ENCODE measurements at regions not wholly inside any gene's neighbourhood (a gene's known extent, or its start where the extent isn't known, plus 50 kb on each side); places are given as distances from the start of the nearest gene placed in this dataset.

DNA sequence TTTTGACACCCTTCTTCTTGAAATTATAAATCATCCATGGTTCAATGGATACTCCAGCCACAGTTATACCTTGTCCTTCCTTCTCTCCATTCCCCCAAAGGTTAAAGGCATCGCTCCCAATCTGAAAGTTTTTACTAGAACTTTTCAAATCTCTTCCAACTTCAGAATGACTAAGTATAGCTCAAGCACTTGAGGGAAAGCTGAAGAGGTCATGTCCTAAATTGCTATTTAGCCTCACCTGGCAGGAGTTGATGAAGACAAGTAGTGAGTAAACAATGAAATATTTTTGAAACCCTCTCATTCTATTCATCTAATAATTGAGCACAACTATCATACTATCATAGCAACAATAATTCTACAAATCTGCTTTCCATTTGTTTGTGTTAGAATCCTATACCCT is 167.8 kb downstream of the HNMT start:
- no peak for DNase-seq (ENCODE audit: low read depth, low spot score)
- in situ Hi-C loops (cut with HindIII; ENCODE audit: low pct_unique_long_range_greater_than_20kb, low sequenced_read_pairs): no loop called here

DNA sequence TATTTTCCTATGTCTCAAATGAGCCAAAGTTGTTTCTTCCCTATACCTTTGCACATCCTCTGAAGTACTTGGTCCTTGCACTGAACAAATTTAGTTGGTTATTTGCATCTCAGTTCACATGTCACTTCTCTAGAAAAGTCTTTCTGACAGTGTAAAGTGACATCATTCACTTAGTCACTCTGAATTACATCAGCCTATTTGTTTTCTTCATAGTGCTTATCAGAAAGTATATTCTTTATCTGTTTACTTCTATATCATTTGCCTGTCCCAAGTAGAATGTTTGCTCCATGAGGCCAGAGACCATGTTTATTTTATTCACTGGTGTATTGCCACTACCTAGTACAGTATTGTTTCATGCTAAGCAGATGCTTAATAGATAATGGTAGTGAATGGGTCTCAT is 173.7 kb downstream of the HNMT start:
- in situ Hi-C loops (cut with HindIII; ENCODE audit: low pct_unique_long_range_greater_than_20kb, low sequenced_read_pairs): no loop called here
- DNase-seq (ENCODE audit: low read depth, low spot score): no peak

DNA sequence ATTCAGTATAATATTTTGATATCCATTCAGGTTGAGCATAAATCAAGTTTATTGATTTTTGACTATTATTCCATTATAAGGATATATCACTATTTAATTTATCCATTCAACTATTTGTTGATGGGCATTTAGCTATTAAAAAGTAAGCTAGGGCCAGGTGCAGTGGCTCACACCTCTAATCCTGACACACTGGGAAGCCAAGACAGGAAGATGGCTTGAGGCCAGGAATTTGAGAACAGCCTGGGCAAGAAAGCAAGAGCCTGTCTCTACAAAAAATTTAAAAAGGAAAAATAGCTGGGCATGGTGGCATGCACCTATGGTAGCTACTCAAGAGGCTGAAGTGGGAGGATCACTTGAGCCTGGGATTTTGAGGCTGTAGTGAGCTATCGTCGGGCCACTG is 183.5 kb downstream of the HNMT start:
- DNase-seq (ENCODE audit: low read depth, low spot score): no peak
- in situ Hi-C loops (cut with HindIII; ENCODE audit: low pct_unique_long_range_greater_than_20kb, low sequenced_read_pairs): no loop called here

DNA sequence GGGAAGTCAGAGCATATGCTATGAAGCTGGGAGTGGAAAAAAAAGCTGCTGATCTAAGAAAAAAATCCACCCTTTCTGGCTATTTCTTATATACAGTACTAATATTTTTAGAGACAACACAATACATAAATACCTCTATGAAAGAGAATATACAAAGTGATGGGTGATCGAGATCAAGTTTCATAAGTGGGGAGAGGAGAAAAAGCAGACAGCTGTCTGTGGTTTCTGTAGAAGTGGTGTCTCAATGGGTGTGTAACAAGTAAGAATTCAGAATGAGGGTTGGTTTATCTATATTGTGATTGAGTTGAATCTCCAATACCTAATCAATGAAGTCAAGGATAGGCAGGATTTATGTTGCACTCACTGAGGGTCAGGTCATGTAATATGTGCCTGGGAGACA is 191.0 kb downstream of the HNMT start:
- no peak for DNase-seq (ENCODE audit: low read depth, low spot score)
- in situ Hi-C loops (cut with HindIII; ENCODE audit: low pct_unique_long_range_greater_than_20kb, low sequenced_read_pairs): no loop called here

DNA sequence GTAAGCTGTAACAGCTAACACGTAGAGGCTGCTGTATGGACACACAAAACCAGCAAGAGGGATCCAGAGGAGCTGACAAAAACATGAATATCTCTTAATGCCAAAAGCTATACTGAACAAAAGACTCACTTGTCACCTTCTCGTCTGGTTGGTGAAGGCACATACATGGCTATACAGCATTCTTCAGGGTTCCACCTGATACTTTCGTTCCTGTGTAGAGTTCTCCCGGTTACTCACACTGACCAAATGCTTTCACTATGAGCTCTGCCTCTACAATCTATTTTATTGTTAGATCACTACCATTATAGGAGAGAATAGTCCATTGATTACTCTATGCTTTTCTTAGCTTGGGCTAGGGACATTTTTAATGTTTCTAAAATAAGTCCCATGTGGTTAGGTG is 193.1 kb downstream of the HNMT start:
- no peak for DNase-seq (ENCODE audit: low read depth, low spot score)
- in situ Hi-C loops (cut with HindIII; ENCODE audit: low pct_unique_long_range_greater_than_20kb, low sequenced_read_pairs): no loop called here

DNA sequence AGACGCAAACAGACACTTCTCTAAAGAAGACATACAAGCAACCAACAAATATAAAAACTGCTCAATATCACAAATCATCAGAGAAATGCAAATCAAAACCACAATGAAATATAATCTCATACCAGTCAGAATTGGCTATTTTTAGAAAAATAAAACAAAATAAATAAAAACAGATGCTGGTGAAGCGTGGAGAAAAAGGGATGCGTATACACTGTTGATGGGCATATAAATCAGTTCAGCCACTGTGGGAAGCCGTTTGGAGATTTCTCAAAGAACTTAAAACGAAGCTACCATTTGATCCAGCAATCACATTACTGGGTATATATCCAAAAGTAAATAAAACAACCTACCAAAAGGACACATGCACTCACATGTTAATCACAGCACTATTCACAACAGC is 206.2 kb downstream of the HNMT start:
- DNase-seq (ENCODE audit: low read depth, low spot score): no peak
- in situ Hi-C loops (cut with HindIII; ENCODE audit: low pct_unique_long_range_greater_than_20kb, low sequenced_read_pairs): no loop called here

DNA sequence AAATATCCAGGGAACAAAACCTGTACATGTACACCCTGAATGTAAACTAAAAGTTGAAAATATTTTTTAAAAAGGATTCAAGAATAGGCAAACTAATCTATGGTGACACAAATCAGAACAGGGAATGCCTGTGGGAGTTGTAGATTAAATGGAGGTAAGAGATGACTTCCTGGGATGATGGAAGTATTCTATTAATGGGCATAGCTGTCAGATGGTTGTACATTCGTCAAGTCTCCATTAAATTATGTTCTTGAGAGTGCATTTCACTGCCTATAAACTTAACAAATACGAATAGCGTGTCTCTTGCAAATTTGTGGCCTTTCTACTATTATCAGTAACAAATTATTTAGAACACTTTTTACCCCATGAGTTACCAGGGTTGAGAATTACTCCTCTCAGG is 207.0 kb downstream of the HNMT start:
- no peak for DNase-seq (ENCODE audit: low read depth, low spot score)
- in situ Hi-C loops (cut with HindIII; ENCODE audit: low pct_unique_long_range_greater_than_20kb, low sequenced_read_pairs): no loop called here

DNA sequence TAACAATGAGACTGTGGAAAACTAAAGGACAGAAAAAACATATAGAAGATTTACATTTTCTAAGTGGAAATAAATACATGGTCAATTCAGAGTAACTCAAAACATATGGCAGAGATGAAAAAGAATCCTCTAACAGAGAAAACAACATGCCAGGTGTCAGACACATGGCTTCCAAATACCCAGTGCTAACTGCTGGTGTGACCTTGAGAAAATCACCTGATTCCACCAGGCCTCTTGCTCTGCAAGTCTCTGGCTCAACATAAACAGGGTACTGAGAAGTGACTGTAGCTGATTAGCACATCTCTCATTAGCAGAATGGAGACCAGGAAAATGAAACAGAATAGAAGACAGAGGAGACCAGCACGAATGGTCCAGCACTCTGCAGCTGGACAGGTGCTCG is 210.8 kb downstream of the HNMT start:
- DNase-seq (ENCODE audit: low read depth, low spot score): no peak
- in situ Hi-C loops (cut with HindIII; ENCODE audit: low pct_unique_long_range_greater_than_20kb, low sequenced_read_pairs): no loop called here

DNA sequence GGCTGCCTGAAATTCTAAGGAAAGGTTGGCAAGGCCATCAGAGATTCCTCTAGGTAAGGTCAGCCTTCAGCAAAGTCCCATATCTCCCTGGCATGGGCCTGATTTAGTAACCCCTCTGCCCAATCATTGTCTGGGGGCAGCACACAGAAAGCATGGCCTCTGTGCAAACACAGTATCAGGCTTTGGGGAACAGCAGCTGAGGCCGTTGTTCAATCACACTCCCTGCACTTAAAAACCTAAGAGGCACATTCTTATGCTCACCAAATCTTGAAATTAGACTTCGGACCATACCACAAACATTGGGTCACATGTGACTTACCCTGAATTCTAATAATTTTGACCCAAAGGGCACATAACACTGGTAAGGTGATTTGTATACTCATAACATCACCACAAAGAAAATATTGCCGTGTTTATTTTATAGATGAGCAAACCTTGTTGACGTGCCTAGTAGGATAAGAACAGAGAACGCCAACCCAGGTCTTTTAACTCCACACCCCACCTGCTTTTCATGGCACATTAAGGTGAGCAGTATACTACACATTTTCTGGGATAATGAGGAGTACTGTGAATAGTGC is 212.7 kb downstream of the HNMT start:
- no peak for DNase-seq (ENCODE audit: low read depth, low spot score)
- in situ Hi-C loops (cut with HindIII; ENCODE audit: low pct_unique_long_range_greater_than_20kb, low sequenced_read_pairs): no loop called here

DNA sequence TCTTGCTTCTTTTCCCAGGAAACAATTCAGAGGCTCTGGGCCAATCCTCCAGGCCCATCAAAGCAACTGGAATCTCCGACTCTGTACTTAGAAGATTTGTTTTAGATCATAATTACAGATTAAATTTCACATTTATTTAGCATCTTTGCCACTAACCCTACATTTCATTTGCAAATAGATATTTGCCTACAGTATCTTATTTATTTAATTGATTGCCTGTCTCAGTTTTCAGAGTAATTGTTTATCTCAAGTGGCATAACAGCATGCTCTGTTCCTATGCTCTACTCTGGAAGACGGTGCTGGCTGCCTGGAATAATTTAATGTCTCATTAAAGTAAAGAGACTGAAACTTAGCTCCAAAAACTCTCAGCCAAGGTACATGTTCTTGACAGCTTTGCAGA is 213.4 kb downstream of the HNMT start:
- in situ Hi-C loops (cut with HindIII; ENCODE audit: low pct_unique_long_range_greater_than_20kb, low sequenced_read_pairs): no loop called here

DNA sequence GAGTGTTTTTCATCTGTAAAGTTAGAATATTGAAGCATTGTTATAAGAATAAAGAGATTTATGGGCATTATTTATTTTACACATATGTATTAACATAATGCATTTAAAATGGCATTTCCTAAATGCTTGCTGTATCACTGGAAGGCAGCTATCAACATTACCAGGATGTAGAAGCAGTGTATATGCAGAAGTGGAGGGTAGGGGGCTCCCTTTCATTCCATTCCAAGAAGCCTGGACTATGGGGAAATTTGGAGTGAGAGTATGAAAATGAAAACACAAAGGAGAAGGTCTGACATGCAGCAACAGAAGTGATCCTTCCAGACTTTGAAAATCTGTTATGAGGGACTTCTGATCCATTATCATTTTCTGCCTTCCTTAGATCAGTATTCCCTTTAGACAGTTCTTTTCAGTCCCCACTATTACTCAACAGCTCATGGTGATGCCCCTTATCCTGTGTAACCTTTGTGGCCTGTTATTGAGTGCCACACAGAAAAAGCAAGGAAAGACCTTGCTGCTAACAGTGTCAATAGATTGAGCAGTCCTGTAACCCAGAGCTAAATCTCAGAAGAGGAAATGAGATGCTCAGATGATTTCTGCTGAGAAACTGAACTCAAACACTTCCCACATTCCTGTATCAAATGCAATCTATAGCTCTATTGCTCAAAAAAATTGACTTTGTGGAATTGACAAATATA is 216.6 kb downstream of the HNMT start:
- in situ Hi-C loops (cut with HindIII; ENCODE audit: low pct_unique_long_range_greater_than_20kb, low sequenced_read_pairs): no loop called here
- peak; percentile 19 for DNase-seq (ENCODE audit: low read depth, low spot score)

More for the DNA sequence above, 213.4 kb downstream of the HNMT start:
- DNase-seq (ENCODE audit: low read depth, low spot score): no peak

DNA sequence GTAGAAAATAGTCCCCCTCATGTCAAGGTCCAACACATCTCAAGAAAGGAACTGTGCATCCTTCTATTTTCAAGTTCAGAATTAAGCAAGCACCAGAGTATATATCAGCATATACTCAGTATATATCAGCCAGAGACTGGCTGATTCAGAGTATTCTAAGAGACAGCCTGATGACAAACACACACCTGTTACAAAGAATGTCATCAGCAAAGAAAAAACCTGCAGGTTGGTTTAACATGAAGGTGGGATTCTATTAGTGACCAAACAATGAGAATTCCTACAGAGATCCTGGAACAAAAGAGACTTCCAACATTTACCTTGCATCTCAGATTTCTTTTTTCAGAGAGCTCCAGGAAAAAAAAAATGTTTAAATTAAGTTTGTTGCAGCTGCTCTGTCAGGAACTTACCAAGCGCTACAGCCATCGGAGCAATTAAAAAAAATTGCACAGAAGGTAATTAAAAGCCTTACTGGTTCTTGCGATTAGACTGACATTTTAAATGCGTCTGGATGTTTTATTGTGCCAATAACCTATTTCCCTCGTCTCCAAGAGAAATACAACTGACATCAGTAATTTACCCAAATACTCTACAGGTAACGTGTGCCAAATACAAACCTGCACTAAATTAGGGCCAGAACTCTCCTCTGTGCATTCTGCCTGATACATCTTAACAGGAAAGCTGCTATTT is 218.1 kb downstream of the HNMT start:
- DNase-seq (ENCODE audit: low read depth, low spot score): no peak
- in situ Hi-C loops (cut with HindIII; ENCODE audit: low pct_unique_long_range_greater_than_20kb, low sequenced_read_pairs): no loop called here

DNA sequence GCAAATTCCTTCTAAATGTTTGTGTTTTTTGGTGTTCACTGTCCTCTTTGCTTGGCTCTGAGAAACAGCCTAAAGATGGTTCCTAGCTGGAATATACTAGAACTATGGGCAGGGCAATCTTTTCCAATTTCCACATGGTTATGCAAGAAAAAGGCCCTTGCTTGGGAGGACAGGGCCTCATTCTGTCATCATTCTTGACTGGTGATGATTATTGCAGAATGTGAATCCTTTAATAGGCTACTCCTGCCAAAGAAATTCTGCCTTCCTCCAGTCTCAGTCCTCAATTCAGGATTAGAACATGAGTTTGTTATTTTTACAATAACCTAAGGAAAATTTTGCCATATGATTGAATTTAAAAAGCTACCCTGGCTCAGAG is 218.7 kb downstream of the HNMT start:
- no peak for DNase-seq (ENCODE audit: low read depth, low spot score)
- in situ Hi-C loops (cut with HindIII; ENCODE audit: low pct_unique_long_range_greater_than_20kb, low sequenced_read_pairs): no loop called here

DNA sequence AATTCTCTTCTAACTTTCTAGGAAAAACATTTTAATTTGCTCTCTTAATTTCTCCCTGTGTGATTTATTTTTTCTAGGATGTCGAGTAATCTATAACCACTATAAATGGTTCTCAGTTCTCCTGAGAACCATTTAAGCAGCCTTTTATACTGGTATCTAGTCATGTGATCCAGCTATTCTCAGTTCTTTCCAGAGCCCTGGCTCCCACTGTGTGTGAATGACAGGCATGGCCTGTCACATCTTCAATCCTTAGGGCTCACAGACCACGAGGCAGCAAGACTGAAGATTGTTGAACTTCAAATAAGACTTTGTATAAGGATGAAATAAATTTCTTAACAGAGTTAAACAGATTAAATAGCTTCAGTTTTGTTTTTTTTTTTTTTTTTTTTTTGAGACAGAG is 219.4 kb downstream of the HNMT start:
- in situ Hi-C loops (cut with HindIII; ENCODE audit: low pct_unique_long_range_greater_than_20kb, low sequenced_read_pairs): no loop called here

DNA sequence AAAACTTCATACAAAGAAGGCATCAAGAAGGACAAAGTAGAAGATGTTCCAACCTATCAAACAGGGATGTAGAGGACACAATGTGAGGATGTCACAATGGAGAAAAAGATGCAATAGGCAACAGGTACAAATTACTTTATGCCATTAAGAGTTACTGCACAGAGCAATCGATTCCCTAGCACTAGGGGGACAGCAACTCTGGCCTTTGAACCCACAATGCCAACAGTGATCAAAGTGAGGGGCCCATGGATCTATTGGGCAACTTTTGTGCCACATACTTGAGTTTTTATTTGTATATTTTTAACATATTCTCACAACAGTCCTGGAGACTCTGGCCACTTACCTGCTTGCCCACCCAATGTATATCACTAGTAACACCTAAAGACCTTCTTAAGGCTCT is 220.2 kb downstream of the HNMT start:
- in situ Hi-C loops (cut with HindIII; ENCODE audit: low pct_unique_long_range_greater_than_20kb, low sequenced_read_pairs): no loop called here
- DNase-seq (ENCODE audit: low read depth, low spot score): no peak

More for the DNA sequence above, 219.4 kb downstream of the HNMT start:
- peak; percentile 58 for DNase-seq (ENCODE audit: low read depth, low spot score)

DNA sequence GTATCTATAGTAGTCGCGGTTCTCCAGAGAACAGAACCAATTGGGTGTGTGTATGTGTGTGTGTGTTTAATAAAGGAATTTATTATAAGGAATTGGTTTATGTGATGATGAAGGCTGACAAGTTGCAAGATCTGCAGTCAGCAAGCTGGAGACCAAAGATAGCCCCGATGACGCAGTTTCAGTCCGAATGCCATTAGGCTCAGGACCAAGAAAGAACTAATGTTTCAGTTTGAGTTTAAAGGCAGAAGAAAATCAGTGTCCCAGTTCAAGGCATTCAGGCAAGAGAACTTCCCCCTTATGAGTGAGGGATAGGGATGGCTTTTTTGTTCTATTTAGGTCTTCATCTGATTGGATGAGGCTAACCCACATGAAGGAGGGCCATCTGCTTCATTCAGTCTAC is 221.6 kb downstream of the HNMT start:
- no peak for DNase-seq (ENCODE audit: low read depth, low spot score)
- in situ Hi-C loops (cut with HindIII; ENCODE audit: low pct_unique_long_range_greater_than_20kb, low sequenced_read_pairs): no loop called here

DNA sequence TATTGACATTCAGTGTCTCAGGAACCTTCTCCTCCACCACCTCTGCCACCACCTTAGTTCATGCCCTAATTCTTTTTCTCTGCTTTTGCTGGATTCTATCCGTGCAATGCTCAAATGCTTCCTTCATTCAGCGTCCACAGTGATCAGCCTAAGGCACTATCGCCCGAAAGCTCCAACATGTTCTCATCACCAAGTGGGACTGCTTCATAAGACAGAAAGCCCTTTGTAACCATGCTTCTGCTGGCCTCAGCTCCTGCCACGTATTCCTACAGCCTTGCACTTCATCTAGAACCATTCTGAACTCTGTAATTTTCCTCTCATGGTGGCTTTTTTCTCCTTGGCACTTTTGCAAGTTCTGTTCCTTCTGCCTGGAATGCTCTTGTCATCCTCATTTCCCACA is 222.9 kb downstream of the HNMT start:
- DNase-seq (ENCODE audit: low read depth, low spot score): peak; percentile 63
- in situ Hi-C loops (cut with HindIII; ENCODE audit: low pct_unique_long_range_greater_than_20kb, low sequenced_read_pairs): no loop called here

DNA sequence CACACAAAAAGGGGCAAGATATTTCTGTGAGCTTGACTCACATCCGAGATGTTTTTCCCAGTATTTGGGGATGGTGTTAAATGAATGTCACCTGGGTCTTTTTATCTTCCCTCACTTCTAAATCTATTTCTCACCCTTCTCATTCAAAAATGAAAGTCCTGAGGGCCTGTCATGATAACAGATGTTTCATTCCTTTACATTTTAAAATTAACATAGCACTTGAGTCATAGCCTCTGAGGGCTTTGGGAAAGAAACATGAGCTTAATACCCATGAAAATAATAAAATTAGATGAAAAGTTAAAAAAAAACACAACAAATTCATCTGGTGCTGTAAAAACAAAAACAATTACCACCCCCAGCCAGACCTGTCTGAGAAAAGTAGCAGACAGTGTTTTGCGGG is 226.7 kb downstream of the HNMT start:
- DNase-seq (ENCODE audit: low read depth, low spot score): no peak
- in situ Hi-C loops (cut with HindIII; ENCODE audit: low pct_unique_long_range_greater_than_20kb, low sequenced_read_pairs): no loop called here
